ENCODE measurements at regions not wholly inside any gene's neighbourhood (a gene's known extent, or its start where the extent isn't known, plus 50 kb on each side); places are given as distances from the start of the nearest gene placed in this dataset.

DNA sequence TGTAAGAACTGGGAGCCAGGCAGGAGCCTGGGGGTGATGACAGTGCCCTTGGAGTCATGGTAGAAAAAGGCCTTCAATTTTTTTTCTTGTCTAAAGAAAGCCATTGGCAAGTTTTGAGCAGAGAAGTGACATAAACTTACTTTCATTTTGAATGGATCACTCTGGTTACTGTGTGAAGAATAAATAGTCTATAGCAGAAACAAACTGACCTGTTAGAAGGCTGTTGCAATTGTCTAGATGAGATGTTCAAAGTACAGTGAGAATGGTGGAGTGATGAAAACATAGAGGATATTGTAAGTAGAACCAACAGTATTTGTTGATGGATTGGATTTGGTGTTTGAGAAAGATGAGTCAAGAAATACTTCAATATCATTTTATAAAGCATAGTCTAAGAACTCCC lies 439.9 kb downstream of the TBL1XR1 start:
- H3F3A ChIP-seq (replicated peaks; ENCODE audit: insufficient read depth): no peaks in the 10 kb centered on the region
- no peak overlapping the region for H3K4me3 ChIP-seq (ENCODE audit: low read depth in 2 of 2, low read length in 1 of 2)
- no peak overlapping the region for H3K4me2 ChIP-seq
- TF ChIP-seq JUND (IDR thresholded peaks at IDR 0.05) (no peak), TAF1 (IDR thresholded peaks at IDR 0.05; ENCODE audit: borderline replicate concordance, low read depth, low read length) (no peak), RAD21 (IDR thresholded peaks at IDR 0.05; ENCODE audit: low read length) (no peak)
- H3K9me3 ChIP-seq: no peaks in the 10 kb centered on the region; the same call in 1 of the 2 replicates
- H3K4me1 ChIP-seq (ENCODE audit: control insufficient read depth in 1 of 2, insufficient read depth in 2 of 2, low read depth in 1 of 2, low read length in 1 of 2): no peaks in the 10 kb centered on the region
- H3K9ac ChIP-seq: no peak overlapping the region
- DNase-seq: no peak
- H3K27me3 ChIP-seq (ENCODE audit: insufficient read depth): no peaks in the 10 kb centered on the region
- no peaks in the 10 kb centered on the region for H3K9me2 ChIP-seq
- no peaks in the 10 kb centered on the region for H3K36me3 ChIP-seq (replicated peaks in 1 of 2; ENCODE audit: control insufficient read depth in 1 of 2, insufficient read depth in 2 of 2, low read length in 1 of 2)
- ChIA-PET POLR2A (no interaction called here), CTCF (no interaction called here)
- H3K79me2 ChIP-seq (ENCODE audit: insufficient read depth): no peaks in the 10 kb centered on the region
- no peaks in the 10 kb centered on the region for H4K20me1 ChIP-seq (ENCODE audit: insufficient read depth)
- H3K27ac ChIP-seq (ENCODE audit: low read depth in 2 of 2, low read length in 1 of 2): no peak overlapping the region
- H2AFZ ChIP-seq (ENCODE audit: low read depth): no peak overlapping the region

GRCh38 chr3:176755977-176756376 lies 441.3 kb downstream of the TBL1XR1 start:
- no peak overlapping the region for H3K4me2 ChIP-seq
- POLR2A ChIA-PET: no interaction called here
- H3K27ac ChIP-seq (ENCODE audit: low read depth in 2 of 2, low read length in 1 of 2): no peak overlapping the region
- H3K9me3 ChIP-seq: no peaks in the 10 kb centered on the region; the same call in 1 of the 2 replicates
- H3K9me2 ChIP-seq: no peaks in the 10 kb centered on the region
- H3K36me3 ChIP-seq (replicated peaks in 1 of 2; ENCODE audit: control insufficient read depth in 1 of 2, insufficient read depth in 2 of 2, low read length in 1 of 2): no peaks in the 10 kb centered on the region
- no peaks in the 10 kb centered on the region for H3K4me1 ChIP-seq (ENCODE audit: control insufficient read depth in 1 of 2, insufficient read depth in 2 of 2, low read depth in 1 of 2, low read length in 1 of 2)
- TF ChIP-seq TEAD4 (IDR thresholded peaks at IDR 0.05; ENCODE audit: borderline replicate concordance, insufficient read depth) (no peak), EZH2phosphoT487 (IDR thresholded peaks at IDR 0.05; ENCODE audit: borderline replicate concordance, low read depth) (no peak), ELF1 (IDR thresholded peaks at IDR 0.05) (no peak), NFIC (IDR thresholded peaks at IDR 0.05; ENCODE audit: borderline replicate concordance) (no peak), GATA2 (CRISPR knock-in tag; IDR thresholded peaks at IDR 0.05) (no peak), EP300 (IDR thresholded peaks at IDR 0.05; ENCODE audit: borderline replicate concordance in 1 of 2, low read depth in 1 of 2, low read length in 1 of 2) (no peak), RXRA (IDR thresholded peaks at IDR 0.05; ENCODE audit: borderline replicate concordance, low read depth) (no peak), MXI1 (IDR thresholded peaks at IDR 0.05; ENCODE audit: low read depth, low read length) (no peak), SMC3 (IDR thresholded peaks at IDR 0.05; ENCODE audit: low read depth, low read length) (no peak), GABPA (IDR thresholded peaks at IDR 0.05; ENCODE audit: low read depth) (no peak), RAD21 (IDR thresholded peaks at IDR 0.05; ENCODE audit: low read length) (no peak)
- TF ChIP-seq, protein P1, sequence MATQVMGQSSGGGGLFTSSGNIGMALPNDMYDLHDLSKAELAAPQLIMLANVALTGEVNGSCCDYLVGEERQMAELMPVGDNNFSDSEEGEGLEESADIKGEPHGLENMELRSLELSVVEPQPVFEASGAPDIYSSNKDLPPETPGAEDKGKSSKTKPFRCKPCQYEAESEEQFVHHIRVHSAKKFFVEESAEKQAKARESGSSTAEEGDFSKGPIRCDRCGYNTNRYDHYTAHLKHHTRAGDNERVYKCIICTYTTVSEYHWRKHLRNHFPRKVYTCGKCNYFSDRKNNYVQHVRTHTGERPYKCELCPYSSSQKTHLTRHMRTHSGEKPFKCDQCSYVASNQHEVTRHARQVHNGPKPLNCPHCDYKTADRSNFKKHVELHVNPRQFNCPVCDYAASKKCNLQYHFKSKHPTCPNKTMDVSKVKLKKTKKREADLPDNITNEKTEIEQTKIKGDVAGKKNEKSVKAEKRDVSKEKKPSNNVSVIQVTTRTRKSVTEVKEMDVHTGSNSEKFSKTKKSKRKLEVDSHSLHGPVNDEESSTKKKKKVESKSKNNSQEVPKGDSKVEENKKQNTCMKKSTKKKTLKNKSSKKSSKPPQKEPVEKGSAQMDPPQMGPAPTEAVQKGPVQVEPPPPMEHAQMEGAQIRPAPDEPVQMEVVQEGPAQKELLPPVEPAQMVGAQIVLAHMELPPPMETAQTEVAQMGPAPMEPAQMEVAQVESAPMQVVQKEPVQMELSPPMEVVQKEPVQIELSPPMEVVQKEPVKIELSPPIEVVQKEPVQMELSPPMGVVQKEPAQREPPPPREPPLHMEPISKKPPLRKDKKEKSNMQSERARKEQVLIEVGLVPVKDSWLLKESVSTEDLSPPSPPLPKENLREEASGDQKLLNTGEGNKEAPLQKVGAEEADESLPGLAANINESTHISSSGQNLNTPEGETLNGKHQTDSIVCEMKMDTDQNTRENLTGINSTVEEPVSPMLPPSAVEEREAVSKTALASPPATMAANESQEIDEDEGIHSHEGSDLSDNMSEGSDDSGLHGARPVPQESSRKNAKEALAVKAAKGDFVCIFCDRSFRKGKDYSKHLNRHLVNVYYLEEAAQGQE (IDR thresholded peaks at IDR 0.05; ENCODE audit: low read depth, low read length): no peak
- TF ChIP-seq, protein P2, sequence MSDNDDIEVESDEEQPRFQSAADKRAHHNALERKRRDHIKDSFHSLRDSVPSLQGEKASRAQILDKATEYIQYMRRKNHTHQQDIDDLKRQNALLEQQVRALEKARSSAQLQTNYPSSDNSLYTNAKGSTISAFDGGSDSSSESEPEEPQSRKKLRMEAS (IDR thresholded peaks at IDR 0.05; ENCODE audit: low read depth): no peak
- TF ChIP-seq, protein P3, sequence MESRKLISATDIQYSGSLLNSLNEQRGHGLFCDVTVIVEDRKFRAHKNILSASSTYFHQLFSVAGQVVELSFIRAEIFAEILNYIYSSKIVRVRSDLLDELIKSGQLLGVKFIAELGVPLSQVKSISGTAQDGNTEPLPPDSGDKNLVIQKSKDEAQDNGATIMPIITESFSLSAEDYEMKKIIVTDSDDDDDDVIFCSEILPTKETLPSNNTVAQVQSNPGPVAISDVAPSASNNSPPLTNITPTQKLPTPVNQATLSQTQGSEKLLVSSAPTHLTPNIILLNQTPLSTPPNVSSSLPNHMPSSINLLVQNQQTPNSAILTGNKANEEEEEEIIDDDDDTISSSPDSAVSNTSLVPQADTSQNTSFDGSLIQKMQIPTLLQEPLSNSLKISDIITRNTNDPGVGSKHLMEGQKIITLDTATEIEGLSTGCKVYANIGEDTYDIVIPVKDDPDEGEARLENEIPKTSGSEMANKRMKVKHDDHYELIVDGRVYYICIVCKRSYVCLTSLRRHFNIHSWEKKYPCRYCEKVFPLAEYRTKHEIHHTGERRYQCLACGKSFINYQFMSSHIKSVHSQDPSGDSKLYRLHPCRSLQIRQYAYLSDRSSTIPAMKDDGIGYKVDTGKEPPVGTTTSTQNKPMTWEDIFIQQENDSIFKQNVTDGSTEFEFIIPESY (IDR thresholded peaks at IDR 0.05; ENCODE audit: borderline replicate concordance, low read depth): no peak
- DNase-seq: no peak
- no peak overlapping the region for H3K9ac ChIP-seq
- H4K20me1 ChIP-seq (ENCODE audit: insufficient read depth): no peaks in the 10 kb centered on the region
- CTCF ChIA-PET: no interaction called here
- H3F3A ChIP-seq (replicated peaks; ENCODE audit: insufficient read depth): no peaks in the 10 kb centered on the region
- no peak overlapping the region for H2AFZ ChIP-seq (ENCODE audit: low read depth)
- H3K4me3 ChIP-seq (ENCODE audit: low read depth in 2 of 2, low read length in 1 of 2): no peak overlapping the region
- no peaks in the 10 kb centered on the region for H3K79me2 ChIP-seq (ENCODE audit: insufficient read depth)
- H3K27me3 ChIP-seq (ENCODE audit: insufficient read depth): no peaks in the 10 kb centered on the region
- 47% methylated on average over 6 of the region's 6 CpGs for WGBS (ENCODE audit: low lambda C conversion rate)

Data from SK-N-SH (cell line).